HG03575 (cell line): ENCODE measurements at regions not wholly inside any gene's neighbourhood (a gene's known extent, or its start where the extent isn't known, plus 50 kb on each side); places are given as distances from the start of the nearest gene placed in this dataset.
"Not testable (repeated sequence)": the region's sequence is repeated elsewhere in the genome, so short reads cannot be mapped to it uniquely, and the experiment has no call there.

Experiments
- ATAC-seq: cut with Tn5 transposase; IDR thresholded peaks from one replicate; pipeline ENCODE4 v1.9.1; 2021; ENCODE audit not compliant: unreplicated experiment, insufficient number of reproducible peaks, low FRiP score; ENCODE audit errors: extremely low read depth

GRCh38 chr22:47307326-47307725 is 544.9 kb downstream of the TBC1D22A start:
- no peak for ATAC-seq

- ATAC-seq = no peak
Measured at GRCh38 chr22:47304854-47305253, 542.4 kb downstream of the TBC1D22A start.

DNA sequence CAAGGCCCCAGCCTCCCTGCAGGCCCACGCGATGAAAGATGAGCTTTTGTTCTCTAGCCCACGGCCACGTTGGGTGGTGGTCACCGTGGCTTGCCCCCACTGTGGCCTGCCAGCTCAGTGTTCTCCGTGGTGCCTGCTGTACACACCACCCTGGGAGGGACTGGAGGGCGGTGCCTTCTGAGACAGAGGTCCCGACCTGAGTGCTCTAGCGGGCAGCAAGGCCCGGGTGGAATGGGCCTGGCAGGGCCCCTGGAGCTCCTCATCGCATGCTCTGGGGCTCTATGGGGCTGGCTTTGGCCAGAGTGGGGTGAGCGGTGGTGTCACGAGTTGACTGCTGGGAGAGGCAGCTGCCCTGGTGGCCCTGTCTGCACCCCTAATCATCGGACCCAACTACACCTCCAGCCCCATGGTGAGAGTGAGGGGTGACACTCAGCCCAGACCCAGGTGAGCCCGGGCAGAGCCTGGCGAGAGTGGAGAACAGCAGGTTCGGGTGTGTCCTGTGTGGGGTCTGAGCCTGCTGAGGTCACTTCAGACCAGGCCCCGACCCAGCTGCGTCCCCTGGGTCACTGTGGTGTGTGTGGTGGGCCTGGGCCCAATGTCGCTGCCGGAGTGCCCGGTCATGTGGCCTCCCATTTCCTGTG is 541.9 kb downstream of the TBC1D22A start:
- no peak for ATAC-seq

DNA sequence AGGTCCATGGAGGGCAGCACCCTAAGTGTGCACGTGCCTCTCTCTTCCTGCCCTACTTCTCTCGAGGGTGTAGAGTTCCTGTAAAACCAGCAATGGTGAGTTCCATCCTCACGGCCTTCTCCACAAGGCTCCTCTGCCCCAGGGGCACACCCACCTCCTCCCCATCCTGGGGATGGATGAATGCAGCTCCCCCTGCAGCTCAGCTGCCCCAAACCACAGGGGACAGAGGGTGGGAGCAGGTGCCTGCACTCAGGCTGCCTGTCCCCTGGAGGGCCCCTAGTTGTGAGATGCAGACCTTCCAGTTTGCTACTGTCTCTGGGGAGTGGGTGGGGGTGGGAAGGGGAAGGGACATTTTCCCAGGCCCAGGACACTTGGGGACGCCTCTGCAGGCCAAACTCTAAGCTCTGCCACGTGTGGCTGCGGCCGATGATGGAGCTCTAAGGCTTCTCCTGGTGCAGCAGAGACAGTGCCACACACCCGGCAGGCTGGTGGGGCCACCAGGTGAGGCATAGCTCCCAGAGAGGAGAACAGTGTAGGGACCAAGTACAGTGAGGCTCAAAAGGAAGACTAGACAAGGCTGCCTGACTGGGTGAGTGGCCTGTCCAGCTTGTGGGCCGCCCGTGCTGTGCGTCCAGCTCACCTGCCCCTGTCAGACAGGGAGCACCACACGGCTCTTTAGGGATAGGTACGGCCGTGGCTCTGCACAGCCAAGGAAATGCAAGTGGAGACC is 540.9 kb downstream of the TBC1D22A start:
- no peak for ATAC-seq

DNA sequence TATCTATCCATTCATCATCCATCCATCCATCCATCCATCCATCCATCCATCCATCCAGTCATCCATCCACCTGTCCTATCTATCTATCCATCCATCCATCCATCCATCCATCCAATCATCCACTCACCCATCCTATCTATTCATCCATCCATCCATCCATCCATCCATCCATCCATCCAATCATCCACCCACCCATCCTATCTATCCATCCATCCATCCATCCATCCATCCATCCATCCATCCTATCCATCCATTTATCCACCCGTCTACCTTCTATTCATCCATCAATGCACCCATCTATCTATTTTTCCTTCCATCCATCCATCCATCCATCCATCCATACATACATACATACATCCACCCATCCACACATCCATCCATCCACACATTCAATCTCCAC is 540.1 kb downstream of the TBC1D22A start:
- ATAC-seq = not testable (repeated sequence)

DNA sequence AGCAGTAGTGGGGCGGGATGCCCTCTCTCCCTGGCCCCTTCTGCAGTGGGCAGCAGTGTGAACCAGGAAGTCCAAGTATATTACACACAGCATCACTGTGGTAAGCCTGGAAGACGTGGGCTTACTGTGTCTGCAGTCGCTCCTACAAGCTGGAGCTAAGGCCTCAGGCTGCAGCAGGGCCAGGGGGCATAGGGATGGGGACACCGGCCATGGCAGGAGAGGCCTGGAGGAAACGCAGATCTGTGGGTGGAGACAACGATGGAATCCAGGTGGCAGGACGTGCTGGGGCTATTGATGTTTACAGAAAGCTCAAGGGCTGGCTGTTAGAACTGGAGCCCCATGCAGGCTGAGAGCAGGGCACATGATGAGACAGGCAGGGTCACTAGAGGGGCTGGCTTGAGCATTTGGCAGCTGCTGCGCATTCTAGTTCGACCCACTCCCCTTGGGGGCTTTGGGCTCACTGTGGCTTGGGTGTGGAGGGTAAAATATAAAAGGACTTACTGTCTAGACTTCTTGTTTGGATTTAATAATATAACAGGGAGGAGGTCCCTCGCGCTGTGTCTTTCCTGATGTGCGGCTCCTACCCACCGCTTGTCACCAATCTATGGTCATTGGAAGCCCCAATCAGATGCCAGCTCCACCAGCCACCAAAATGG is 539.5 kb downstream of the TBC1D22A start:
- ATAC-seq = no peak

GRCh38 chr22:47300698-47301405 is 538.4 kb downstream of the TBC1D22A start:
- ATAC-seq = no peak

DNA sequence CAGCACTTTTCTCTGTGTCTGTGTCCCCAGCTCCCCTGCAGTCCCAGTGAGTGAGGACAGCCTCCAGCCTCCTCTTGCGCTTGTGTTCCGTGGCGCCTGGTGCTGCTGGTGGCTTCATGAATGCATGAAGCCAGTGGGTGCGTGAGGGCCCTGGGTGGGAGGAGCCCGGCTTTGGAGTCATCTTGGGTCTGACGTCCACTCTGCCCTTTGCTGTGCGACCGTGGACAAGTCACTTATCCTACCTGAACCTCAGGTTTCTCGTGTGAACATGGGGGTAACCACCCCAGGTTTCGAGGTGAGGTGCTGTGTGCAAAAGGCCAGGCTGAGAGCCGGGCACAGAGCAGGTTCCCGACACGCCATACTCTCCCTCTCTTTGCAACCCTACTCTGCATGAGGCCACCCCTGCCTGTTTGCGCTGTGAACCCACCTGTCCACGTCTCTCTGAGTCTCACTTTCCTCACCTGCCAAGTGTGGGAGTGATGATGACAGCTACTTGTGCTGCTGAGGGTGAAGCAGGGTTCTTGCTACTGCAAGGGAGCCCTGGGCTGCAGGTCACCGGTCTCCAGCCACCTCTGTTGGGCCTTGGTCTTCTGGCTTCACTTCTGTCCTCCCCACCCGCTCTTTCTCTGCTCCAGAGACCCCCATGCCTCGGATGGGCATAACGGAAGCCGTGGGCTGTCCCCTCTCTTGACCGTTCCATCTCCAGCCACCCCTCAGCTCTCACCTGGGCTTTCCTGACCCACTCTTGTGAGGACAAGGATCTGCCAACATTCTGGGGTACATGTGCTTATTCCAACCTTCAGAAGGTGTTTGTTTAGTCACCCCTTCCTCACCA is 537.6 kb downstream of the TBC1D22A start:
- no peak for ATAC-seq

DNA sequence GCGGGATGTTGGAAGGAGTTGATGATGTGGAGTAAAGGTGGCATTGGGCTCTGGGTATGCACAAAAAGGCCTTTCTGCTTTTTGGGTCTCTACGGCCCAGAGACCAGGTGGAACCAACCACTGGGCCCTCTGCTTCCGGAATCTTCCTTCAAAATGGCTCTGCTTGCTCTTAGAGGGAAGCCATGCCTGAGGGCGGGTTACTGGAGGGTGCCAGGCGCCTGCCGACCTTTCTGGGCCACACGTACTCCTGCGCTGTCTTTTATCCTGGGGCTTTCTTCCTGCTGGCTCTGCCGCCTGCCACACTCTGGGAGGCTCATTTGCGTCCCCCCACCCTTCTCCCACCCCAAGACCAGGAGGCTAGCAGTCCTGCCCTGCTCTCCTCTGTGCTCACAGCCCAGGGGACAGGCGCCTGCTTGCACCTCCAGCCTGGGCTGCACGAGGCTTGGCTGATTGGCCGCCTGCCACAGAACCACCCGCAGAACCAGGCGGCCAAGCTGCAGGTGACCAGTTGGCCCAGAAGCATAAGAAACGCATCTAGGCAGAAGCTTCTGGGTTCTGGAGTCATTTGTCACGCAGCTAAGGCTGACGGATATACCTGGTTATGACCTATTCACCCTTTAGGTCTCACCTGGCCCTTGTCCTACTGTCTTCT is 536.9 kb downstream of the TBC1D22A start:
- ATAC-seq = no peak

- ATAC-seq = no peak
Measured at GRCh38 chr22:47298017-47298785, 535.8 kb downstream of the TBC1D22A start.

DNA sequence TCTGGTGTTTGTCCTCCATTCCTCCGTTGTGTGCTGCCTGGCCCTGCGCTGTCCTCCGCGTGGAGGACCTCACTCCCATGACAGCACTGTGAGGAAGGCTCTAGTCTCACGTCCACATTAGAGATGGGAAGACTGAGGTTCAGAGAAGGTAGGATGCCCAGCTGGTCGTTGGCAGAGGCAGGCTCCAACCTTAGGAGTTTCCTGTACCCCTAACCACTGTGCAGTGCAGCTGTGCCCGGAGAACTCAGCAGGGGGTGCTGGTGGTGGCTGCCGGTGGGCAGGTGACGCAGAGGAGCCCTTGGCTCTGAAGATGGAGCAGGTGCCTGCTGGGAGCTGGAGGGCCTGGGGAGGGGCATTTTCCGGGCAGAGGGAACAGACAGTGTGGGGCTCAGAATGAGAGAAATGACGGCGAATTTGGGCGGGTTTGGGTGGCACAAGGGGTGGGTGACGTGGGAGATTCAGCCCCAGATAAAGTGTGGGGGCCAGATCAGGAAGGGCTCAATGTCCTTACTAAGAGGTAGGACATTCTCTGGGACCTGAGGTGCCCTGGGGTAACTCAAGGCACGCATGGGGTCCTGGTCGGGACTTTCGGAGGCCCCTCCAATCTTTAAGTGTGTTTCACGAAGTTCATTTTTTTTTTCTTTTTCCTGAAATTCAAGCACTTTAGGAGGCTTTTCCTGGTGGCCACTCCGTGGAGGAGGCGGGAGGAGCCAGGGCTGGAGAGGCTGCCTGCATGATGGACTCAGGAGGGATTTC is 535.0 kb downstream of the TBC1D22A start:
- ATAC-seq = no peak

DNA sequence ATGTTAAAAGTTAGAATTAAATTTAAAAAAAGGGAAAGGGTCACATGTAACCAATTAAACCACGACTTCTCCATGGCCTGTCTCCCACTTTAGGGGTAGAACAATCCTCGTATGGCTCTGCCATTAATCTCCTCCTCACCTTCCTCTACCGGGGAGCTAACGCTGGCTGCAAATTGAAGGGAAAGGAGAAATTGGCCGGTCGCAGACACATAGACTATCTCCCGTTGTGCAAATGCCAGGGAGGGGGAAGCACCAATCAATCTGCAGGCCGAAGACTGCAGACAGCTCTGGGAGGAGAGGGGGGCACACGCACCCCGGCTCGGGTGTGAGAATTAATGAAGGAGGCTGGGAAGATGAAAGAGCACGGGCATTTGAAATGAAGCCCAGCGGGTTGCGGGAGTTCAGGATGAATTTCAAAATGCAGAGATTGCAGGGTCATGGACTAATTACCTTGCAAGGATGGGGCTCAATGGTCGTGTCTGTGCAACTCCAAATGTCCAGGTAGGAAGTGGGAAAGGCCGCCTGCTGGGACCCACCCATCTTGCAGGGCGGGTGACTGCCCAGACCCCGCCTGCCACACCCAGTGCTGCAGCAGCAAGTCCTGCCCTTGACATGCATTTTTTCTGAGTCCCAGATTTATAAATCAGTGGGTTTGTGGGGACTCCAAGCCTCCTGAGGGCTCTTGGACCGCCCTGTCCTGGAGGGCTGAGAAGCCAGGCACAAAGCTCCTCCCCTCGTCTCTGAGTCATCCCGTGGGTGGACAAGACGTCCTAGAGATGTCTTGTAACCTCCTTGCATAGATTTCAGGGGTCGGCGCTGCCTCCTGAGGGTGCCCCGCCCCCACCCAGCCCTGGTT is 534.2 kb downstream of the TBC1D22A start:
- no peak for ATAC-seq

DNA sequence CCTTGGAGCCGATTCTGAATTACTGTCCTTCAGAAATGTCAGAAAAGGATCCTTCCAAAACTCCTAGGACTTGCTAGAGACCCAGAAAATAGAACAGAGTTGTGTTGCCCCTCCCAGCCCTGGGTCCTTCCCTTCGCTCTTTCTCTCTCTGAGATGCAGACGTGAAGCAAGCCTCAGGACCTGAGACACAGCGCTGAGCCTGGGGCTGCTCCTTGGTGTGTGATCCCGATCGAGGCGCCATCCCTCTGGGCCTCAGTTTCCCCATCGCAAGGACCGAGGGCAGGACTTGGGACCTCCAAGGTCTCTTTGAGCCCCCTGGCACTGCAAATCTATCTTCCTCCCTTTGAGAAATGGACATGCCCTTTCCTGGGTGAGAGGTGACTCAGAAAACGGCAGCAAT is 533.5 kb downstream of the TBC1D22A start:
- ATAC-seq = no peak

- no peak for ATAC-seq
Measured at GRCh38 chr22:47295226-47295901, 532.9 kb downstream of the TBC1D22A start.

DNA sequence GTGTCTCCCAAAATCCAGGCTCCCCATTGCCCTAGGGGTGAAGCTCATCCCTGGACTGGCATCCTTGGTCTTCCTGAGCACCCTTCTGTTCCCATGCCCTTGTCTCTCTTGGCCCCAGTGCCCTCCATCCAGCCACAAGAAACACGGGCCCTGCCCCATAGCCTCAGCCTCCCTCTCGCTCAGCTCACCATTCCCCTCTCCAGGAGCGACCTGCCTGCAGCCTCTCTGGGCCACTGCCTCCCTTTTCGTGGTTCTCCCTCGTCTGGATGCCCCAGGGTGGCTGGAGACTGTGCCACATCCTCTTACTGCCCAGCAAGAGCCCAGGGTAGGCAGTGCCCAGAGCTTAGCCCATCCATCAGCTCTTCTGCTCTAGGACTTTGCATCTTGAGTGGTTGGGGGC is 532.1 kb downstream of the TBC1D22A start:
- ATAC-seq = no peak

DNA sequence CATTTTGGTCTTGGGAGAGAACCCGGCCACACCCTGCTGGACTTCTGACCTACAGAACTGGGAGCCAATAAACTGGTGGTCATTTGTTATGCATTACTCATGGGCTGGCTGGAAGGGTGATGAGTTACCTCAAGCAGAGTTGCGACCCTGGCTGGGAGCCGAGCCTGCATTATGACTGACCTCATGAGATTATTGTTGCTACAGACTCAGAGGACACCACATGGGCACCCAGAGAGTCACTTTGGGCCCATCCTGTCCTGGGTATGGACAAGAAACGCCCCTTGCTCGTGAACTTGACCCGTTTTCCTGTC is 531.7 kb downstream of the TBC1D22A start:
- no peak for ATAC-seq
